Transverse colon (tissue), 4 donors: ENCODE measurements at regions not wholly inside any gene's neighbourhood (a gene's known extent, or its start where the extent isn't known, plus 50 kb on each side); places are given as distances from the start of the nearest gene placed in this dataset.

Experiments used
- DNase-seq: peaks from one replicate; pipeline ENCODE4 v3.0.0-alpha.2; 2019
- H3K27ac ChIP-seq, 4 donors: fragments of 200-600 bp; sonication (generic); 2 replicates each; pipeline ENCODE4 v1.5.1; 2016 to 2018; ENCODE audit warnings: inconsistent platforms in 4 of 4
- H3K27me3 ChIP-seq: fragments of 200-600 bp; sonication (generic); 2 replicates; pipeline ENCODE4 v1.5.1; 2017; ENCODE audit warnings: inconsistent platforms
- H3K36me3 ChIP-seq, 4 donors: fragments of 200-600 bp; sonication (generic); 2 replicates each; pipeline ENCODE4 v1.5.1; 2017 to 2019; ENCODE audit warnings: inconsistent platforms in 4 of 4
- H3K4me1 ChIP-seq, 4 donors: fragments of 200-600 bp; sonication (generic); 2 replicates each; pipeline ENCODE4 v1.5.1; 2017 to 2020; ENCODE audit warnings: inconsistent platforms in 4 of 4
- H3K4me3 ChIP-seq, 4 donors: fragments of 200-600 bp; sonication (generic); 1 replicate in 1 of 4; 2 replicates in 3 of 4; pipeline versions ENCODE4 v1.5.1 to v1.6.1; 2017 to 2019; ENCODE audit warnings: inconsistent platforms in 4 of 4
- H3K9me3 ChIP-seq, 2 donors: fragments of 200-600 bp; sonication (generic); 2 replicates each; pipeline ENCODE4 v1.5.1; 2017 to 2019; ENCODE audit warnings: inconsistent platforms in 2 of 2
- EP300 ChIP-seq: sonication (generic); formaldehyde crosslinking; IDR thresholded peaks from one replicate; pipeline ENCODE4 v1.6.1; 2017; ENCODE audit warnings: antibody characterized with exemption, low read depth
- POLR2A ChIP-seq: fragments of 450-650 bp; IDR thresholded peaks from one replicate; pipeline ENCODE4 v1.6.1; 2016; ENCODE audit warnings: antibody characterized with exemption, mild to moderate bottlenecking, moderate library complexity
- POLR2AphosphoS5 ChIP-seq, 3 donors: sonication (generic); formaldehyde crosslinking; IDR thresholded peaks; one replicate each; pipeline ENCODE4 v1.6.1; 2016; ENCODE audit warnings: antibody characterized with exemption in 3 of 3
- WGBS, 2 donors: methylation state at CpG; one replicate each; pipeline ENCODE4 v1.1.5; 2018; ENCODE audit warnings: low coverage in 1 of 2; 5-methylcytosine and 5-hydroxymethylcytosine counted together
- in situ Hi-C, 4 donors: fragments of 200-750 bp; cut with MboI; loops; one replicate each; pipeline versions ENCODE4 v1.15.0 to v1.15.1; 2017; ENCODE audit warnings: low sequenced_read_pairs in 3 of 4, low pct_ligation_motif_present in 1 of 4, low pct_unique_long_range_greater_than_20kb in 1 of 4
- intact Hi-C: fragments of 100-400 bp; cut with DNase I; formaldehyde crosslinking; loops from one replicate; pipeline ENCODE4 v1.15.1; 2023; ENCODE audit warnings: low total_unique reads
- TF ChIP-seq, protein P1 (sequence below), 5 experiments: fragments of 200-600 bp in 3 of 5; fragments of 450-650 bp in 2 of 5; sonication (generic) in 3 of 5; IDR thresholded peaks; 1 replicate in 2 of 5; 2 replicates in 3 of 5; pipeline ENCODE4 v1.5.1; 2016 to 2017; ENCODE audit warnings: antibody characterized with exemption in 5 of 5, inconsistent platforms in 3 of 5, mild to moderate bottlenecking in 2 of 5, moderate library complexity in 1 of 5

DNA sequence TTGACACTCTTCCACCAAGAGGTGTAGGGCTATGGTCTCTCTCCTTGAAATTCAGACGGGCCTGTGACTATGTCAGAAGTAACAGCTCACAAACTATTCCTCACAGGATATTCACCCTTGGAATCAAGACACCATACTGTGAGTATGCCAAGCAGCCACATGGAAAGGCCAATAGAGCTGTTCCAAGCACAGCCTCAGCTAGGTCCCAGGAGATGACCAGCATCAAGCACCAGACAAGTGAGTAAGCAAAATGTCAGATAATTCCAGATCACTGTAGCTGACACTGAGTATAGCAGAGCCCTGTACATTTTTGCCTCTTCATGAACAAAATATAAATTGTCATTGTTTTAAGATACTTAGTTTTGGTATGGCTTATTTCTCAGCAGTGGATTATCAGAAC is 88.1 kb upstream of the KCND2 start:
- no peaks in the 10 kb centered on the region for H3K4me1 ChIP-seq
- no peak overlapping the region for H3K27ac ChIP-seq
- no peaks in the 10 kb centered on the region for H3K9me3 ChIP-seq
- TF ChIP-seq, protein P1, sequence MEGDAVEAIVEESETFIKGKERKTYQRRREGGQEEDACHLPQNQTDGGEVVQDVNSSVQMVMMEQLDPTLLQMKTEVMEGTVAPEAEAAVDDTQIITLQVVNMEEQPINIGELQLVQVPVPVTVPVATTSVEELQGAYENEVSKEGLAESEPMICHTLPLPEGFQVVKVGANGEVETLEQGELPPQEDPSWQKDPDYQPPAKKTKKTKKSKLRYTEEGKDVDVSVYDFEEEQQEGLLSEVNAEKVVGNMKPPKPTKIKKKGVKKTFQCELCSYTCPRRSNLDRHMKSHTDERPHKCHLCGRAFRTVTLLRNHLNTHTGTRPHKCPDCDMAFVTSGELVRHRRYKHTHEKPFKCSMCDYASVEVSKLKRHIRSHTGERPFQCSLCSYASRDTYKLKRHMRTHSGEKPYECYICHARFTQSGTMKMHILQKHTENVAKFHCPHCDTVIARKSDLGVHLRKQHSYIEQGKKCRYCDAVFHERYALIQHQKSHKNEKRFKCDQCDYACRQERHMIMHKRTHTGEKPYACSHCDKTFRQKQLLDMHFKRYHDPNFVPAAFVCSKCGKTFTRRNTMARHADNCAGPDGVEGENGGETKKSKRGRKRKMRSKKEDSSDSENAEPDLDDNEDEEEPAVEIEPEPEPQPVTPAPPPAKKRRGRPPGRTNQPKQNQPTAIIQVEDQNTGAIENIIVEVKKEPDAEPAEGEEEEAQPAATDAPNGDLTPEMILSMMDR (IDR thresholded peaks at IDR 0.05): no peak
- TF ChIP-seq POLR2A (no peak), EP300 (no peak), POLR2AphosphoS5 (IDR thresholded peaks at IDR 0.05) (no peak)
- H3K36me3 ChIP-seq: no peaks in the 10 kb centered on the region
- intact Hi-C loops (loop anchor here (2.0 kb wide), 1 partner anchor 46 kb away; no protein-coding TSS in a partner anchor), in situ Hi-C loops (no loop called here)
- DNase-seq: no peak
- 20 to 59% methylated on average over 1 of the region's 1 CpG for WGBS, 2 donors
- no peaks in the 10 kb centered on the region for H3K27me3 ChIP-seq
- H3K4me3 ChIP-seq: no peak overlapping the region

DNA sequence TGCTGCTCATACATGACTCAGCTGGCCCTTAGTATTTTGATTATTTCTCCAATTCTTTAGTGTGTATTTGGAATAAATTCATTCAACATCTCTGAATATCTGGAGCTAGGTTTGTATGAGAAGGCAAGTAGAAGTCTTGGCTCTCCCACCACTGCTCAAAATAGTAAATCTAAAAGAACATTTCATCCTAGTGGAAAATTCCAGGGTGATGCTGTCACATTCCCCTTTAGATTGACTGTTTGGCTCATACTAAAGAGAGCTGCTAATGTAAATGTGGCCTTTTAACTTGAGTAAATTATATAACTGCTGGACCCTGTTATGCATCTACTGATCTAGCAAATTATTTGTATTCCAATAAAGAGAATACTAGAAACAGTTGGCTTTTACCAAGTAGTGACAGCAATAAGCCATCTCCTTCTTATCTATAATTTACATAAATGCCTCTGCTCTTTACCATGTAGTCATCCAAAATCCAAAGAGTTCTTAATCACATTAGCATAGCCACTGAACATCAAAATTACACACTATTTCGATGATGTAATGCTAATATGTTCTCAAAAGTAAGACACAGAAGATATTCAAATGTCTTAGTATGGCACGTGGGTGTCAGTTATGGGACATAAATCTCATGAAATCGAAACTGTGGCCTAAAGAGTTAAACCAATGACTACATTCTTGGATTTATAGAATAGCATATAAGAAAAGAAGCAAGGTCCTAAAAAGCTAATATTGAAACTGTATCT is 86.9 kb upstream of the KCND2 start:
- no peaks in the 10 kb centered on the region for H3K27me3 ChIP-seq
- H3K27ac ChIP-seq: no peak overlapping the region
- WGBS, 2 donors: 44 to 54% methylated on average over 2 to 3 of the region's 3 CpGs
- DNase-seq: no peak
- H3K9me3 ChIP-seq: no peaks in the 10 kb centered on the region
- H3K36me3 ChIP-seq: no peaks in the 10 kb centered on the region
- H3K4me1 ChIP-seq: no peaks in the 10 kb centered on the region
- intact Hi-C loops (loop anchor here (2.0 kb wide), 1 partner anchor 47 kb away; no protein-coding TSS in a partner anchor), in situ Hi-C loops (no loop called here)
- no peak for TF ChIP-seq EP300
- no peak for TF ChIP-seq POLR2A
- no peak for TF ChIP-seq POLR2AphosphoS5 (IDR thresholded peaks at IDR 0.05)
- TF ChIP-seq, protein P1 (IDR thresholded peaks at IDR 0.05): no peak
- no peak overlapping the region for H3K4me3 ChIP-seq

DNA sequence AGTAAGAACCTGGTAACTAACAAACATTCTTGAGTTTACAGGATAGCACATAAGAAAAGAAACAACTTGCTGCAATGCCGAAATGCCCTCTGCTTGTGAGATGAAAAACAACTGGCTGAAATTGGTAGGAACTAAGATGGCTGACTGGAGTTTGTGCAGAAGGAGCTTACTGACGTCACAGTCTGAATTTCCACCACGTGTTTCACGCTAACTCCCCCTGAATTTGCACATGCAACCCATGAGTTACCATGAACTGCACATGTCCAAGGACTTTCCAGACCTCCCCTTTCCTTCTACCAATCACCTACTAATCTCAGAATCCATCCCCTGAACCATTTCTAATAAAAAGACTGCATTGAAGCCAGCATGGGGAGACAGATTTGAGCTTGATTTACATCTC is 86.3 kb upstream of the KCND2 start:
- WGBS, 2 donors: 78 to 89% methylated on average over 4 of the region's 4 CpGs
- no peak for DNase-seq
- TF ChIP-seq, protein P1 (IDR thresholded peaks at IDR 0.05): no peak
- TF ChIP-seq POLR2A: no peak
- H3K27ac ChIP-seq: no peak overlapping the region
- no peaks in the 10 kb centered on the region for H3K36me3 ChIP-seq
- H3K4me1 ChIP-seq: no peaks in the 10 kb centered on the region
- intact Hi-C loops: no loop called here
- H3K4me3 ChIP-seq: no peak overlapping the region
- H3K9me3 ChIP-seq: no peaks in the 10 kb centered on the region
- no peaks in the 10 kb centered on the region for H3K27me3 ChIP-seq
- in situ Hi-C loops: no loop called here

DNA sequence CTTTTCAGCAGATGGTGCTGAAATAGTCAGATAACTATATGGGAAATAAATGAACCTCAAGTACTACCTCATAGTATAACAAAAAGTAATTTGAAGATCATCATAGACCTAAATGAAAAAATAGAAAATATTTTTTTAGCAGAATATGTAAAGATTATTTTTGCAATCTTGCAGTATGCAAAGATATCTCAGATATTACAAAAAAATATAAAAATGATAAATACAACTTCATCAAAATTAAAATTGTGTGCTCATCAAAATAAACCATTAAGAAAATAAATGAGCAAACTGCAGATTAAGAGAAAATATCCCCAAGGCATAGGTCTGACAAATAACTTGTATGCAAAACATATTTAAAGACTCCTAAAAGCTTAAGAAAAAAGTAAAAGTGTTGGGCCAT is 83.4 kb upstream of the KCND2 start:
- H3K4me3 ChIP-seq: no peak overlapping the region
- H3K4me1 ChIP-seq: no peaks in the 10 kb centered on the region
- H3K27me3 ChIP-seq: no peaks in the 10 kb centered on the region
- H3K9me3 ChIP-seq: no peaks in the 10 kb centered on the region
- in situ Hi-C loops (no loop called here), intact Hi-C loops (no loop called here)
- TF ChIP-seq POLR2A (no peak), POLR2AphosphoS5 (IDR thresholded peaks at IDR 0.05) (no peak)
- H3K36me3 ChIP-seq: no peaks in the 10 kb centered on the region
- H3K27ac ChIP-seq: no peak overlapping the region
- DNase-seq: no peak

DNA sequence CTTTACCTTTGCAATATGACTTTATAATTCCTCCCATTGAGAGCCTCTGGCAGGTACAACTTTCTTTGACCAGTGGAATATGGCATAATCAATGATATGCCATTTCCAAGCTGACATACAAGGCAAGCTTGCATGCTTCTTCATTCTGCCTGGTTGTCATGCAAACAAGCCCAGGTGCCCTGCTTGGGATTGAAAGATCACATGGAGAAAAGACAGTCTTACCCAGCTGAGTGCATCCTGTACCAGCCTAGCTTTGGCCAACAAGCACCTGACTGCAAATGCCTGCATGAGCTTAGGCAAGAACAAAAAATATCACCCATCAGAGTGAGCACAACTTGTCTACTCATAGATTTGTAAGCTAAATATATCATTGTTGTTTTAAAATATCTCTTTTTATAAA is 82.9 kb upstream of the KCND2 start:
- intact Hi-C loops: no loop called here

More for the DNA sequence above, 82.9 kb upstream of the KCND2 start:
- no peak overlapping the region for H3K27ac ChIP-seq
- H3K4me1 ChIP-seq: no peaks in the 10 kb centered on the region
- in situ Hi-C loops: no loop called here
- TF ChIP-seq, protein P1 (IDR thresholded peaks at IDR 0.05): no peak
- no peak for TF ChIP-seq POLR2A
- no peak for TF ChIP-seq POLR2AphosphoS5 (IDR thresholded peaks at IDR 0.05)
- no peak for TF ChIP-seq EP300
- no peak overlapping the region for H3K4me3 ChIP-seq
- no peak for DNase-seq
- no peaks in the 10 kb centered on the region for H3K36me3 ChIP-seq
- no peaks in the 10 kb centered on the region for H3K9me3 ChIP-seq
- no peaks in the 10 kb centered on the region for H3K27me3 ChIP-seq
